Activated CD4-positive, alpha-beta T cell treated with anti-CD3 and anti-CD28 coated beads for 36 hours (primary cell): ENCODE measurements at regions not wholly inside any gene's neighbourhood (a gene's known extent, or its start where the extent isn't known, plus 50 kb on each side); places are given as distances from the start of the nearest gene placed in this dataset.
"Not testable (repeated sequence)": the region's sequence is repeated elsewhere in the genome, so short reads cannot be mapped to it uniquely, and the experiment has no call there.

Experiments
- ATAC-seq: fragments of 200-7000 bp; cut with Tn5 transposase; one replicate; pipeline ENCODE4 v1.10.0; 2021; ENCODE audit warnings: mild to moderate bottlenecking, moderate library complexity
- CTCF ChIA-PET: fragments of 350-600 bp; sonication (Branson Sonifier 250); formaldehyde crosslinking; loops from one replicate; lab custom pipeline; 2021; ENCODE audit warnings: antibody characterized with exemption; lab: Charles Lee
- POLR2A ChIA-PET: fragments of 350-600 bp; sonication (Branson Sonifier 250); formaldehyde crosslinking; loops from one replicate; lab custom pipeline; 2021; ENCODE audit warnings: antibody characterized with exemption, inconsistent platforms; lab: Charles Lee
- DNase-seq: peaks from one replicate; pipeline ENCODE4 v3.0.0-alpha.2; 2020
- H3K27ac Mint-ChIP-seq: one replicate; pipeline ENCODE4 v1.8.0; 2021; ENCODE audit warnings: mixed read lengths
- H3K27me3 Mint-ChIP-seq: one replicate; pipeline ENCODE4 v1.8.0; 2021; ENCODE audit warnings: mixed read lengths
- H3K36me3 Mint-ChIP-seq: one replicate; pipeline ENCODE4 v1.8.0; 2021; ENCODE audit warnings: low read depth, mixed read lengths
- H3K4me1 Mint-ChIP-seq: one replicate; pipeline ENCODE4 v1.8.0; 2021; ENCODE audit warnings: mixed read lengths
- H3K4me3 Mint-ChIP-seq: one replicate; pipeline ENCODE4 v1.8.0; 2021; ENCODE audit warnings: mild to moderate bottlenecking, moderate library complexity, mixed read lengths
- H3K9me3 Mint-ChIP-seq: one replicate; pipeline ENCODE4 v1.8.0; 2021; ENCODE audit warnings: low read depth, mixed read lengths
- intact Hi-C, 2 experiments: fragments of 100-400 bp; cut with DNase I in 1 of 2; cut with micrococcal nuclease in 1 of 2; formaldehyde crosslinking; loops; one replicate each; pipeline versions ENCODE4 v1.14.2 to v1.15.1; 2022 to 2024; cut with DNase I, micrococcal nuclease

GRCh38 chr4:93950239-93950638 lies 121.7 kb downstream of the ATOH1 start:
- H3K9me3 Mint-ChIP-seq, intact Hi-C loops, H3K36me3 Mint-ChIP-seq, H3K4me3 Mint-ChIP-seq, CTCF ChIA-PET, DNase-seq, H3K27me3 Mint-ChIP-seq, H3K4me1 Mint-ChIP-seq, POLR2A ChIA-PET, H3K27ac Mint-ChIP-seq, ATAC-seq: not testable (repeated sequence)

- DNase-seq (no peak), ATAC-seq (no peak)
- intact Hi-C loops, result no loop called here
- CTCF ChIA-PET, result no interaction called here
- Mint-ChIP-seq H3K9me3 (peaks cover 7% of the 10 kb centered on the region), H3K4me1 (no peaks in the 10 kb centered on the region), H3K36me3 (no peaks in the 10 kb centered on the region), H3K27me3 (no peaks in the 10 kb centered on the region), H3K4me3 (no peak overlapping the region), H3K27ac (no peak overlapping the region)
- POLR2A ChIA-PET, result no interaction called here
Observed at GRCh38 chr4:93957186-93957585, 128.6 kb downstream of the ATOH1 start.

- no peak overlapping the region for H3K4me3 Mint-ChIP-seq
- intact Hi-C loops, result no loop called here
- ChIA-PET POLR2A (no interaction called here), CTCF (no interaction called here)
- H3K27me3 Mint-ChIP-seq, result no peaks in the 10 kb centered on the region
- no peaks in the 10 kb centered on the region for H3K36me3 Mint-ChIP-seq
- H3K4me1 Mint-ChIP-seq, result no peaks in the 10 kb centered on the region
- peaks cover 2% of the 10 kb centered on the region for H3K9me3 Mint-ChIP-seq
- ATAC-seq (no peak), DNase-seq (no peak)
- H3K27ac Mint-ChIP-seq, result no peak overlapping the region
Observed at GRCh38 chr4:93960450-93960849, 131.9 kb downstream of the ATOH1 start.

- no peak for ATAC-seq
Observed at GRCh38 chr4:93960916-93961315, 132.4 kb downstream of the ATOH1 start.

GRCh38 chr4:93981594-93981993 lies 153.0 kb downstream of the ATOH1 start:
- DNase-seq, result no peak
- POLR2A ChIA-PET, result no interaction called here
- no peaks in the 10 kb centered on the region for H3K36me3 Mint-ChIP-seq
- CTCF ChIA-PET, result no interaction called here
- intact Hi-C loops, result no loop called here
- H3K27me3 Mint-ChIP-seq, result no peaks in the 10 kb centered on the region
- H3K4me1 Mint-ChIP-seq, result no peaks in the 10 kb centered on the region
- H3K9me3 Mint-ChIP-seq, result peaks cover 7% of the 10 kb centered on the region
- ATAC-seq, result no peak
- no peak overlapping the region for H3K27ac Mint-ChIP-seq
- no peak overlapping the region for H3K4me3 Mint-ChIP-seq

More at GRCh38 chr4:93960916-93961315, 132.4 kb downstream of the ATOH1 start:
- intact Hi-C loops, result no loop called here
- H3K9me3 Mint-ChIP-seq, result no peaks in the 10 kb centered on the region
- H3K36me3 Mint-ChIP-seq, result no peaks in the 10 kb centered on the region
- ChIA-PET POLR2A (no interaction called here), CTCF (no interaction called here)
- no peak overlapping the region for H3K27ac Mint-ChIP-seq
- DNase-seq, result no peak
- no peaks in the 10 kb centered on the region for H3K27me3 Mint-ChIP-seq
- no peak overlapping the region for H3K4me3 Mint-ChIP-seq
- no peaks in the 10 kb centered on the region for H3K4me1 Mint-ChIP-seq

- CTCF ChIA-PET, result no interaction called here
- no peak for DNase-seq
- POLR2A ChIA-PET, result no interaction called here
Observed at GRCh38 chr4:93982255-93982654, 153.7 kb downstream of the ATOH1 start.

GRCh38 chr4:93983140-93983539 lies 154.6 kb downstream of the ATOH1 start:
- ATAC-seq (no peak), DNase-seq (no peak)
- Mint-ChIP-seq H3K9me3 (no peaks in the 10 kb centered on the region), H3K36me3 (no peaks in the 10 kb centered on the region), H3K4me1 (no peaks in the 10 kb centered on the region), H3K27me3 (no peaks in the 10 kb centered on the region), H3K27ac (no peak overlapping the region), H3K4me3 (no peak overlapping the region)
- ChIA-PET CTCF (no interaction called here), POLR2A (no interaction called here)
- intact Hi-C loops, result no loop called here

More at GRCh38 chr4:93982255-93982654, 153.7 kb downstream of the ATOH1 start:
- H3K27me3 Mint-ChIP-seq, result no peaks in the 10 kb centered on the region
- intact Hi-C loops, result no loop called here
- H3K4me1 Mint-ChIP-seq, result no peaks in the 10 kb centered on the region
- no peaks in the 10 kb centered on the region for H3K36me3 Mint-ChIP-seq
- H3K4me3 Mint-ChIP-seq, result no peak overlapping the region
- ATAC-seq, result no peak
- peaks cover 2% of the 10 kb centered on the region for H3K9me3 Mint-ChIP-seq
- H3K27ac Mint-ChIP-seq, result no peak overlapping the region

GRCh38 chr4:93994175-93994994 lies 165.8 kb downstream of the ATOH1 start:
- POLR2A ChIA-PET, result interaction anchor here (0.6 kb wide), 1 partner anchor 9 kb away, joined by 10 read pairs; no protein-coding TSS in a partner anchor
- Mint-ChIP-seq H3K4me3 (no peak overlapping the region), H3K27me3 (peaks cover 3% of the 10 kb centered on the region), H3K27ac (no peak overlapping the region), H3K36me3 (no peaks in the 10 kb centered on the region), H3K4me1 (no peaks in the 10 kb centered on the region), H3K9me3 (no peaks in the 10 kb centered on the region)
- intact Hi-C loops, result loop anchor here in 1 of 2 experiments (1.0 kb wide), 1 partner anchor 19 kb away; no protein-coding TSS in a partner anchor
- CTCF ChIA-PET, result no interaction called here
- DNase-seq, result no peak
- no peak for ATAC-seq

- ChIA-PET POLR2A (no interaction called here), CTCF (no interaction called here)
- Mint-ChIP-seq H3K4me1 (no peaks in the 10 kb centered on the region), H3K36me3 (no peaks in the 10 kb centered on the region), H3K4me3 (no peak overlapping the region), H3K27ac (no peak overlapping the region), H3K9me3 (no peaks in the 10 kb centered on the region), H3K27me3 (no peaks in the 10 kb centered on the region)
- ATAC-seq, result no peak
- intact Hi-C loops, result no loop called here
- no peak for DNase-seq
Observed at GRCh38 chr4:93996895-93997294, 168.3 kb downstream of the ATOH1 start.

GRCh38 chr4:94000559-94000958 lies 172.0 kb downstream of the ATOH1 start:
- POLR2A ChIA-PET, result no interaction called here
- DNase-seq, result no peak
- Mint-ChIP-seq H3K36me3 (no peaks in the 10 kb centered on the region), H3K4me3 (no peak overlapping the region), H3K9me3 (no peaks in the 10 kb centered on the region), H3K4me1 (no peaks in the 10 kb centered on the region), H3K27me3 (no peaks in the 10 kb centered on the region), H3K27ac (no peak overlapping the region)
- ATAC-seq, result no peak
- intact Hi-C loops, result no loop called here
- CTCF ChIA-PET, result no interaction called here

GRCh38 chr4:94006932-94007331 lies 178.4 kb downstream of the ATOH1 start:
- ATAC-seq, result no peak
- Mint-ChIP-seq H3K27ac (no peak overlapping the region), H3K4me3 (no peak overlapping the region), H3K4me1 (no peaks in the 10 kb centered on the region), H3K36me3 (no peaks in the 10 kb centered on the region), H3K9me3 (no peaks in the 10 kb centered on the region), H3K27me3 (no peaks in the 10 kb centered on the region)
- no peak for DNase-seq
- CTCF ChIA-PET, result interaction anchor here (1.4 kb wide), 1 partner anchor 13 kb away, joined by 8 read pairs; no protein-coding TSS in a partner anchor
- intact Hi-C loops, result no loop called here
- POLR2A ChIA-PET, result no interaction called here

- intact Hi-C loops, result no loop called here
Observed at GRCh38 chr4:94011190-94011589, 182.6 kb downstream of the ATOH1 start.

More at GRCh38 chr4:94011190-94011589, 182.6 kb downstream of the ATOH1 start:
- no peak overlapping the region for H3K27ac Mint-ChIP-seq
- H3K9me3 Mint-ChIP-seq, result peaks cover 4% of the 10 kb centered on the region
- no peak overlapping the region for H3K4me3 Mint-ChIP-seq
- H3K36me3 Mint-ChIP-seq, result no peaks in the 10 kb centered on the region
- H3K4me1 Mint-ChIP-seq, result no peaks in the 10 kb centered on the region
- no peaks in the 10 kb centered on the region for H3K27me3 Mint-ChIP-seq
- ChIA-PET CTCF (no interaction called here), POLR2A (no interaction called here)
- ATAC-seq (no peak), DNase-seq (no peak)
